ENCODE measurements at regions not wholly inside any gene's neighbourhood (a gene's known extent, or its start where the extent isn't known, plus 50 kb on each side); places are given as distances from the start of the nearest gene placed in this dataset.
A peak's percentile ranks its signal among the peaks of the same experiment; 100 is the strongest.
"Not testable (repeated sequence)": the region's sequence is repeated elsewhere in the genome, so short reads cannot be mapped to it uniquely, and the experiment has no call there.

DNA sequence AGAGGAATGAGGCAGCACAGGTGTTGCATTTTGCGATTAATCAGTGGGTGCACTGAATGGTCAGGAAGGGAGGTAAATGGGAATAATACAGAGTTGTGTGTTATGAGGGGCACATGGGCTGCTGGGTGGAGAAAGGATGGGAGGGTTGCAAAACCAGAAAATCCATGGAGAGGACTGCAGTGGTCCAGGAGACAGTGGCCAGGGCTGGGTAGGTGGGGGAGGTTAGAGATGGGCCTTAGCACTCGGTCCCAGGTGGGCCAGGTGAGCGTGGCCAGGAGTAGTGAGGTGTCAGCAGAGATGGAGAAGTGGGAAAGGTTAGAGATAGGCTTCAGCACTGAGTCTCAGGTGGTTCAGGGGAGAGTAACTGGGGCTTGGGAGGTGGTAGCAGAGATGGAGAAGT, 399.1 kb upstream of the LARGE1 start:
- no peak for DNase-seq (ENCODE audit: low read depth)

- no peak for DNase-seq (ENCODE audit: low read depth)
Measured at GRCh38 chr22:34324763-34325162, 404.5 kb upstream of the LARGE1 start.

GRCh38 chr22:34326901-34327300, 406.6 kb upstream of the LARGE1 start:
- DNase-seq (ENCODE audit: low read depth) = no peak

DNA sequence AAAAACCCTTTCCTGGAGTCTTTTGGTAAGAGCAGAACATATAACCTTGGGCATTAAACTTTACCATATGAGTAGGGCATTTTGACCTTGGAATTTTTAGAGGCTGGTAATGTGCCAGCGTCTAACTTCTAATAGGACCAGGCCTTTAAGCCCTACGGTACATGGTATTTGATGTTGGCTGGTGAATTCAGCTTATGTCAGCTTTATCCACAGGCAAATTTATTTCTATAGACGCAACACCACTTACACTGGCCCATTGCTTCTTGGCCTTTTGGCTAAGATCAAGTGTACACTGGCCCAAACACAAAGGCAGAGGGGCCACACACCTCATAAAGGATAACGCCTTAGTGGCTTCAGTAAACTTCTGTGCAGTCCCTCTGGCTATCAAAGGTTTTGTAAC, 410.2 kb upstream of the LARGE1 start:
- DNase-seq (ENCODE audit: low read depth) = no peak

DNA sequence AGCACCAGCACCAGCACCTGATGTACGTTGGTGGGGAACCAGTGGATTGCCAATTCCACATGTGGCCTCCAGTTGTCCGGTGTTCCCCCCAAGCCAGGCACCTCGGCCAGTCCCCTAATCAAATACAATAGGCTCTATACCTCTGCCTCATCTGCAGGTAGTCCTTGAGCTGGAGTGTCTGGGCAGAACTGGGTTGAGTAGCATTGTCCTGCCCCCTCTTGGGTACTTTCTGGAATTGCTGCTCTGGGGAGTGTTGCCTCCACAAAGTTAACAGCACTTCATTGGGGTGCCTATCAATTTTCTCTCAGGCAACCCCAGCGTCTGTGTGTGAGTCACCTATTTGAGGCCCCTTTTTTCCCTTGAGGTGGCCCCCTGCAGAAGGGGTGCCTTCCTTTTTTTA, 413.0 kb upstream of the LARGE1 start:
- DNase-seq (ENCODE audit: low read depth) = no peak

GRCh38 chr22:34334893-34335292, 414.6 kb upstream of the LARGE1 start:
- DNase-seq (ENCODE audit: low read depth) = no peak

DNA sequence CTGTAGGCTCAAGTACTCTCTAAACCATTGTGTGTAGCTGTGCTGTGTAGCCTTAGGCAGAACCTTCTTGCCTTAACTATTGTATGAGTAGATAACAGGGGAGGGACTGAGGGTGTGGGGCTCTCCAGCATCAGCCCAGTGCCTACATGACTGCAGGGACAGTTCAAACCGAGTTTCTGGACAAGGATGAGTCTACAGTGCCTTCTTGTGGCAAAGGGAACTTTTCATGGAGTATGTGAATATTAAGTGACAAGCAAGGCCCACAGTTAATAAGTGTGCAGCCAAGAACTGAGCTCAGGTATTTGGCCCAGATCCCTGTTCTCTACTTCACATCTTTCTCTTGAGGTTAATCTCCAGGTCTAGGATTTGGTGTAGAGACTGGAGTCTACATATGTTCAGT, 424.4 kb upstream of the LARGE1 start:
- no peak for DNase-seq (ENCODE audit: low read depth)

DNA sequence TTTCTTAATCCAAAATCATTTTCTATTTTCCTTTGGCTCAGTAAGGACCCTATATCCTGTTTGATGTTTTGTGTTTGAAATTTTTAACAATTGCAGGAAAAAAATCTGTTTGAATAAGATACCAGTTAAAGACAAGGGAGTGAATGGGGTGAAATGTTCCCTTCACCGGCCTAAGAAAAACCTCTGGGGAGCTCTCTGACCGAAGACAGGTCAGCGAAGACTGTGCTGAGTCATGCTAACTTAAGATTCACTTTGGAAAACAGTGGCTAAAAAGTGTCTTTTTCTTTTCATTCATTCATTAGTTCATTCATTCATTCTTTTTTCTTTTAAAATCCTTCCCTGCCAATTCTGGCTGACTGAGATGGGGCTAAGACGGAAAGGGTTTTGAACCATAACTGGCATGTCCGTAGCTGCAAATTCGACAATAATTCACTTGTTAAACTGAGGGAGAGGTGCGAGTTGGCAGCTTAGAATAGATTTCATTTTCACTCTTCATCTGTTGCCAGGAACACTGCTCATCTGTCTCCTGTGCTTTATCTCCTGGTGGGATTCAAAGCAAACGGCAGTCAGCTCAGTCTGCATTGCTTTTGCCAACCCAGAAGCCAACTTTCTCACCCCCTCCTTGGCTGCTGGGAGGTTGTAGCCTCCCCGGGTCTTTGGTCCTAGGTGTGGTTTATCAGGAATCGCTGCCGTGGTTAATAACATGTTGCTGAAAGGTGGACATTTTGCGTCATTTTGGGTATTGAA, 434.0 kb upstream of the LARGE1 start:
- no peak for DNase-seq (ENCODE audit: low read depth)

DNA sequence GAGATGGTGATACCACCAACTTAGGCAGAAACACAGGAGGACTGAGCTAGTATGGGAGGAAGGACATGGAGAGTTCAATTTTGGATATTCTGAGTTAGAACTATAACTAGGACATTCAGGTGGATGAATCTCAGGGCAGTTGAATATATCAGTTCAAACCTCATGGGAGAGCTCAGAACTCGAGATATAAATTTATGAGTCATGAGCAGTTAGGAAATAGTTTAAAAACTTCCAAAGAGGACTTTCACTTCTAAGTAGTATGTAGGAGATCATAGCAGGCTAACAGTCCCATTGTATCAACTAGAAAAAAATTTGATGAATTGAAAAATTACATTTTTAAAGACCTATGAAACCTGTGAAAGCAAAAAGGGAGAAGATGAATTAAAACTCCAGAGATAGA, 436.2 kb upstream of the LARGE1 start:
- DNase-seq (ENCODE audit: low read depth) = no peak

- no peak for DNase-seq (ENCODE audit: low read depth)
Measured at GRCh38 chr22:34370711-34371110, 450.4 kb upstream of the LARGE1 start.

DNA sequence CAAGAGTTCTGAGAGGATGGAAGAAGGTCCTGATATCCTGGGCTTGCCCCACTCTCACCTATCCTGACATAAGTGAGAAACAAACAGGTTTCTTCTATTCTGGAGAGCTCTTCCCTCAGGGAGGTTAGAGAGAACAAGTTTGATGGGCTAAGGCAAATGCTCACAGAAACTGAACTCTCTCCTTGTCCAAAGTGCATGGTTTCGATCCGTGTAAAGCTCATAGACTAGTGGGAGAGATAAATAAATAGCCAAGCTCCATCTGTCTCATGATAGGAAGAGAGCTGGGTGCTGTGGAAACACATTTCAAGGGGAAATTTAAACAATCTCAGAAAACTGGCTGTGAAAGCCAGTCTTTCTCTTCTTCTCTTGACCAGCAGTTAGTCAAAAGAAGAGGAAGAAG, 459.5 kb upstream of the LARGE1 start:
- no peak for DNase-seq (ENCODE audit: low read depth)

DNA sequence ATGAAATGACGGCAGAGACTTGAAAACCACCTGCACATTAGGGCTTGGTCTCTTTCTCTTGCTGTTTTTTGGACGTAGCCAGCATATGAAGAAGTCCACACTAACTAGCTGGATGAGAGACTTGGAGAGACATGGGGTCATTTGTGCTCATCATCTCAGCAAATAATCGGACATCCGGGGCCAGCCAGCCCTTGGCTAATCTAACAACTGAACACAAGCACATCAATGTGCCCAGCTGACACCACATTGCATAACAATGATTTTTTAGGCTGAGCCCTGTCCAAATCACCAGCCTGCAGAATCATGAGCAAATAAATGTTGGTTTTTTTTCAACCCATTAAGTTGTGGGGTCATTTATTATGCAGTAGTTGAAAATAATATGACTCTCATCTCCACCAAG, 460.3 kb upstream of the LARGE1 start:
- DNase-seq (ENCODE audit: low read depth) = no peak

DNA sequence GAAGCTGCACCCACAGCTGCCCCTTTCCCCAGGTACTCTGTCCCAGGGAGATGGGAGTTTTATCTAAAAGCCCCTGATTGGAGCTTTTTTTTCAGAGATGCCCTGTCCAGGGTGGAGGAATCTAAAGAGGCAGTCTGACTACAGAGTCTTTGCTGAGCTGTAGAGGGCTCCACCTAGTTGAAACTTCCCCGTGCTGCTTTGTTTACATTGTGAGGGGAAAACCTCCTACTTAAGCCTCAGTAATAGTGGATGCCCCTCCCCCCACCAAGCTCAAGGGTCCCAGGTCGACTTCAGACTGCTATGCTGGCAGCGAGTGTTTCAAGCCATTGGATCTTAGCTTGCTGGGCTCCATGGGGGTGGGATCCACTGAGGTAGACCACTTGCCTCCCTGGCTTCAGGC, 470.1 kb upstream of the LARGE1 start:
- DNase-seq (ENCODE audit: low read depth) = no peak

DNA sequence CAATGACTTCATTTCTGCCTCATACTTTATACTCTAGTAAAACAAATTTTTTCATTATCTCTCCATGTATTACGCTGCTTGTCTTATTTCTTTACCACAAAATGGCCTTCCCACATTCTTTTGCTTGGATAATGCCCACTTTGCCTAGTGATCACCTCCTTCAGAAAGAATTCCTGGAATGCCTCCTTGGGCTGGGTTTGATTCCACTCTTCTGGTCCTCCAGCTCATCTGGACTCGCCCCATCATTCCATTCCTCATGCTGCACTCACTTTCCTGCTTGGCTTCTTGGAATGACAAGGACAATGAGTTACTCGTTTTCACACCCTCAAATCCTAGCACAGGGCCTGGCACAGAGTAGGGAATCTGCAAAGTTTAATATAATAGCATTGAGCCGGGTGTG, 475.1 kb upstream of the LARGE1 start:
- no peak for DNase-seq (ENCODE audit: low read depth)

- no peak for DNase-seq (ENCODE audit: low read depth)
Measured at GRCh38 chr22:34403667-34404066, 483.4 kb upstream of the LARGE1 start.

- DNase-seq (ENCODE audit: low read depth) = no peak
Measured at GRCh38 chr22:34410111-34410510, 489.8 kb upstream of the LARGE1 start.

DNA sequence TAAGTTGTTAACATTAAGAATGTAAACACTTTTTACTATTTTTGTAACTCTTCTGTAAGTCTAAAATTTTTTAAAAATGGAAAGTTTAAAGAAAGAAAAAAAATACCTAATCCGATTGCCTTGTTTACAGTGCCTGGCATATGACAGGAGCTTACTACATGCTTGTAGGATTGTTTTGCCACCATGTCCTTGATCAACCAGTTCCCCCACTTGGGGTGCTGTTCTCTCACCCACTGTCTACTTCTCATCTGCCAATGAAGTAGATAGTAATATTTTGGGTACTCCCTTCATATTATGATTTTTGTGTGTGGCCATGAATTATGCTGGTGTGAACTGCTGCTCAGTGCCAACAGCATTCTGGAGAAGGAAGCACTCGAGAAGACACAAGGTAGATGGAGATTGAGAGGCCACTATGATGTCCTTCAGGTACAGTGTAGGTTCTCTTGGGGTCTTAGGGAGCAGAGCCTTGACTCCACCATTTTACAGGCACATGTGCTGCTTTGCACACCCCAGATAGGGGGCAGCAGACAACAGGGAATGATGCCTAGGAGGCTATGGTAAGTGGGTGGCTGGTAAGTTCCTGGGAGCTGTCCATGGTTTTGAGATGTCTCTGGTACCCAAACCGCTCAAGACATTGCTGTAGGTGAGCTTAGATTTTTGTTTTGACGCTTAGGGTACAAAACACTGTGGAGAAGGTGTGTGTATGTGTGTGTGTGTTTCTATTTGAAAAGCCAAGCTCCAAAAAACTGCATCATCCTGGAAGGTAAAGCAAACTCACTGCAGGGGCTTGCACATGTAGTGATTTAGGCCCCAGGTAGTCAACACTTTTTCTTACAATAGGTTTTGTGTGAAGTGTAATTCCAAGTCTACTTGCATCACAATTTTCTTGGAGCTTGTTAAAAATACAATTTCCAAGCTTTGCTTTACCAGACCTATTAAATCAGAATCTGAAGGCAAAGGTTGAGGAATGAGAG, 494.5 kb upstream of the LARGE1 start:
- DNase-seq (ENCODE audit: low read depth) = peak; percentile 20

- no peak for DNase-seq (ENCODE audit: low read depth)
Measured at GRCh38 chr22:34416022-34416860, 496.0 kb upstream of the LARGE1 start.

DNA sequence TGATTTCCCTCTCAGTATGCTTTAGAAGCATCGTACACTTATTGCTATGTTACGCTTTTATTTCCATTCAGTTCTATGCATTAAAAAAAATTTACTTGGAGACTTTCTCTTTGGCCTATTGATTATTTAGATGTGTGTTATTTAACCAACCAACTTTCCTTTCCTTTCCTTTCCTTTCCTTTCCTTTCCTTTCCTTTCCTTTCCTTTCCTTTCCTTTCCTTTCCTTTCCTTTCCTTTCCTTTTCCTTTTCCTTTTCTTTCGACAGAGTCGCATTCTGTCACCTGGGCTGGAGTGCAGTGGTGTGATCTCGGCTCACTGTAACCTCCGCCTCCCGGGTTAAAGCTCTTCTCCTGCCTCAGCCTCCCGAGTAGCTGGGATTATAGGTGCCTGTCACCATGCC, 502.7 kb upstream of the LARGE1 start:
- DNase-seq (ENCODE audit: low read depth) = not testable (repeated sequence)

GRCh38 chr22:34427436-34427835, 507.2 kb upstream of the LARGE1 start:
- DNase-seq (ENCODE audit: low read depth) = no peak

GRCh38 chr22:34427841-34428240, 507.6 kb upstream of the LARGE1 start:
- no peak for DNase-seq (ENCODE audit: low read depth)

- peak; percentile 0 for DNase-seq (ENCODE audit: low read depth)
Measured at GRCh38 chr22:34429314-34429713, 509.0 kb upstream of the LARGE1 start.
